ENCODE measurements at regions not wholly inside any gene's neighbourhood (a gene's known extent, or its start where the extent isn't known, plus 50 kb on each side); places are given as distances from the start of the nearest gene placed in this dataset.

DNA sequence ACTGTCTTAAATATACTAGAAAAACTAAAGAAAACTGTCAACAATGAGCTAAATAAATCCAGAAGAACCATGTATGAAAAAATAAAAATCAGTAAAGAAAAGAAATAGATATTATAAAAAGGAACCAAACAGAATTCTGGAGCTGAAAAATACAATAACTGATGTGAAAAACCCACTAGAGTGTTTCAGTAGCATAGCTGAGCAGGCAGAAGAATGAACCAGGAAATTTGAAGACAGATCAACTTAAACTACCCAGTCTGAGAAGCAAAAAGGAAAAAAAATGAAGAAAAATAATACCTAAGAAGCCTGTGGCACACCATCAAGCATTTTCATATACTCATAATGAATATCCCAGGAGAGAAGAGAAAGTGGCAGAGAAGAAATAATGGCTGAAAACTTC lies 240.1 kb upstream of the RXFP2 start:
- no peak overlapping the region for H2AFZ ChIP-seq
- no peaks in the 10 kb centered on the region for H3K27me3 ChIP-seq (ENCODE audit: control insufficient read depth, insufficient read depth, low read length)
- no peak overlapping the region for H3K9ac ChIP-seq
- no peaks in the 10 kb centered on the region for H3K79me2 ChIP-seq
- no peaks in the 10 kb centered on the region for H3K4me1 ChIP-seq
- H3K4me2 ChIP-seq (ENCODE audit: low read length), result no peak overlapping the region
- no peaks in the 10 kb centered on the region for H3K9me3 ChIP-seq (ENCODE audit: control insufficient read depth, low read length)
- TF ChIP-seq, protein P1, sequence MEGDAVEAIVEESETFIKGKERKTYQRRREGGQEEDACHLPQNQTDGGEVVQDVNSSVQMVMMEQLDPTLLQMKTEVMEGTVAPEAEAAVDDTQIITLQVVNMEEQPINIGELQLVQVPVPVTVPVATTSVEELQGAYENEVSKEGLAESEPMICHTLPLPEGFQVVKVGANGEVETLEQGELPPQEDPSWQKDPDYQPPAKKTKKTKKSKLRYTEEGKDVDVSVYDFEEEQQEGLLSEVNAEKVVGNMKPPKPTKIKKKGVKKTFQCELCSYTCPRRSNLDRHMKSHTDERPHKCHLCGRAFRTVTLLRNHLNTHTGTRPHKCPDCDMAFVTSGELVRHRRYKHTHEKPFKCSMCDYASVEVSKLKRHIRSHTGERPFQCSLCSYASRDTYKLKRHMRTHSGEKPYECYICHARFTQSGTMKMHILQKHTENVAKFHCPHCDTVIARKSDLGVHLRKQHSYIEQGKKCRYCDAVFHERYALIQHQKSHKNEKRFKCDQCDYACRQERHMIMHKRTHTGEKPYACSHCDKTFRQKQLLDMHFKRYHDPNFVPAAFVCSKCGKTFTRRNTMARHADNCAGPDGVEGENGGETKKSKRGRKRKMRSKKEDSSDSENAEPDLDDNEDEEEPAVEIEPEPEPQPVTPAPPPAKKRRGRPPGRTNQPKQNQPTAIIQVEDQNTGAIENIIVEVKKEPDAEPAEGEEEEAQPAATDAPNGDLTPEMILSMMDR (IDR thresholded peaks at IDR 0.05), result no peak
- H3K36me3 ChIP-seq (ENCODE audit: control insufficient read depth, insufficient read depth, low read length), result no peaks in the 10 kb centered on the region
- H3K4me3 ChIP-seq (ENCODE audit: low read depth, low read length), result no peak overlapping the region
- no peak overlapping the region for H3K27ac ChIP-seq

DNA sequence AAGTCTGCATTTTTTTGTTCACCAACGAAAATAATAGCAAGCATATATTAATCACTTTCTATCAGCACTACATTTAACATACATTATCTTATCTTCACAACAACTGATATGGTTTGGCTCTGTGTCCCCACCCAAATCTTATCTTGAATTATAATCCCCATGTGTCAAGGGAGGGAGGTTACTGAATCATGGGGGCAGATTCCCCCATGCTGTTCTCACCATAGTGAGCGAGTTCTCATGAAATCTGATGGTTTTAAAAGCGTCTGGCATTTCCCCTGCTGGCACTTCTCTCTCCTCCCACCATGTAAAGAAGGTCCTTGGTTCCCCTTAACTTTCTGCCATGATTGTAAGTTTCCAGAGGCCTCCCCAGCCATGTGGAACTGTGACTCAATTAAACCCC lies 235.7 kb upstream of the RXFP2 start:
- H2AFZ ChIP-seq, result no peak overlapping the region
- H3K9me3 ChIP-seq (ENCODE audit: control insufficient read depth, low read length), result no peaks in the 10 kb centered on the region
- H3K27ac ChIP-seq, result no peak overlapping the region
- no peak overlapping the region for H3K4me3 ChIP-seq (ENCODE audit: low read depth, low read length)
- no peak overlapping the region for H3K9ac ChIP-seq
- H3K79me2 ChIP-seq, result no peaks in the 10 kb centered on the region
- H3K4me2 ChIP-seq (ENCODE audit: low read length), result no peak overlapping the region
- no peaks in the 10 kb centered on the region for H3K4me1 ChIP-seq
- TF ChIP-seq, protein P1 (IDR thresholded peaks at IDR 0.05), result no peak
- no peaks in the 10 kb centered on the region for H3K36me3 ChIP-seq (ENCODE audit: control insufficient read depth, insufficient read depth, low read length)
- no peaks in the 10 kb centered on the region for H3K27me3 ChIP-seq (ENCODE audit: control insufficient read depth, insufficient read depth, low read length)

DNA sequence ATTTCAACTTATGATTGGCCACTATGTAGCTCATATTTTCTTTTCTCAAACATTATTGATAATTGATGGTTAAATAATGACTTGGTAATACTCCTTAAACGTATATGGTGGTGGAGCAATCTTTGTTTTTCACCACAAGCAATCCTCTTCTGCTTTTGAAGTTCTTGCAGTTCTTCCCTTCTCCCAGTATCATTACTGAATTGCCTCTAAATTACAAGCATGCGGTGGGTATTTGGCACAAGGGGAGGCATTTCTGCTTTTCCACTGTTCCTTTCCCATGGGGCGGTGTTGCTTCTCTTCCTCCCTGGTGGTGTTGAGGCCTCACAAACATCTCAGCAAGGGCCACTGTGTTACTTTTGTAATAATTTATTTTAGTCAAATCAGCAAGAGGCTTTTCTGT lies 234.4 kb upstream of the RXFP2 start:
- Histone ChIP-seq H3K36me3 (ENCODE audit: control insufficient read depth, insufficient read depth, low read length) (no peaks in the 10 kb centered on the region), H3K27me3 (ENCODE audit: control insufficient read depth, insufficient read depth, low read length) (no peaks in the 10 kb centered on the region), H3K4me2 (ENCODE audit: low read length) (no peak overlapping the region), H3K4me1 (peaks cover 7% of the 10 kb centered on the region), H2AFZ (no peak overlapping the region), H3K27ac (no peak overlapping the region), H3K9me3 (ENCODE audit: control insufficient read depth, low read length) (no peaks in the 10 kb centered on the region), H3K4me3 (ENCODE audit: low read depth, low read length) (no peak overlapping the region), H3K79me2 (no peaks in the 10 kb centered on the region), H3K9ac (no peak overlapping the region)
- TF ChIP-seq, protein P1 (IDR thresholded peaks at IDR 0.05), result no peak

DNA sequence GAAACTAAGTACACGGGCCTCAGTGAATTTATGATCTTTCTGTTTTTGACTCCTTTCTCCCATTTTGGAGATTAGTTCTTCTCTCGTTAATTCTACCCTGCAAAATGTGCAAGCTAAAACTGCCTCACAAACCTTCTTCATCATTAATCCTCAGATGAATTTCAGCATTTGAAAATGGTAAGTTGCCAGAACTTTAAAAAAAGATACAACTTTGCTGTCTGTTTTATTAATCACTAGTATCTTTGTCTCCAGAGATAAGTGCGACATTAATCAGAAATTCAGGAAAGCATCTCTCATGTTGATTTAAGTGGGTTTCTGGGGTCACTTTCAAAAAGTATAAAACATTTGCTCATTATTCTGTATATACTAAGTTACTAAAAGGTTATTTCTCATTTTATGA lies 227.0 kb upstream of the RXFP2 start:
- Histone ChIP-seq H3K9me3 (ENCODE audit: control insufficient read depth, low read length) (no peaks in the 10 kb centered on the region), H3K27me3 (ENCODE audit: control insufficient read depth, insufficient read depth, low read length) (no peaks in the 10 kb centered on the region), H3K27ac (no peak overlapping the region), H3K79me2 (no peaks in the 10 kb centered on the region), H3K4me3 (ENCODE audit: low read depth, low read length) (no peak overlapping the region), H2AFZ (no peak overlapping the region), H3K4me2 (ENCODE audit: low read length) (no peak overlapping the region), H3K36me3 (ENCODE audit: control insufficient read depth, insufficient read depth, low read length) (no peaks in the 10 kb centered on the region), H3K4me1 (peaks cover 12% of the 10 kb centered on the region), H3K9ac (no peak overlapping the region)
- TF ChIP-seq, protein P1 (IDR thresholded peaks at IDR 0.05), result no peak

DNA sequence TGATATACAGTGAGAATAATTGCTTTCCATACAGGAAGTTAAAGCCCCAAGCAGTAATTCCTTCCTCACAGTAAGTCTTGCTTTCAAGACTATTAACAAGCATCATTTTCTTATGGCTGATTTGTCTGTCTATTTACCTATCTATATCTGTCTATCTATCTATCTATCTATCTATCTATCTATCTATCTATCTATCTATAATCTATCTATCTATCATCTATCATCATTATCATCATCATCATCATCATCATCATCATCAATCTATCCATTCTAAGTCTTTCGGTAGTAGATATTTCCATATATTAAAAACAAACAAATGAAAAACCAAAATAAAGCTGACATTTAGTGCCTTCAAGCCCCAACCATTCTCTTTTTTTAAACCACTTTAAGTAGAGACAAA lies 224.4 kb upstream of the RXFP2 start:
- Histone ChIP-seq H3K79me2 (no peaks in the 10 kb centered on the region), H3K9ac (no peak overlapping the region), H3K4me1 (peaks cover 10% of the 10 kb centered on the region), H3K4me2 (ENCODE audit: low read length) (no peak overlapping the region), H3K4me3 (ENCODE audit: low read depth, low read length) (no peak overlapping the region), H3K36me3 (ENCODE audit: control insufficient read depth, insufficient read depth, low read length) (no peaks in the 10 kb centered on the region), H2AFZ (no peak overlapping the region), H3K27ac (no peak overlapping the region), H3K9me3 (ENCODE audit: control insufficient read depth, low read length) (no peaks in the 10 kb centered on the region), H3K27me3 (ENCODE audit: control insufficient read depth, insufficient read depth, low read length) (no peaks in the 10 kb centered on the region)
- TF ChIP-seq, protein P1 (IDR thresholded peaks at IDR 0.05), result no peak

All from parathyroid adenoma (tissue), 2 donors.